Stimulated activated CD8-positive, alpha-beta memory T cell treated with anti-CD3 and anti-CD28 coated beads, Interleukin-4, amount 100 ng/mL, for 48 hours (primary cell): ENCODE measurements at regions not wholly inside any gene's neighbourhood (a gene's known extent, or its start where the extent isn't known, plus 50 kb on each side); places are given as distances from the start of the nearest gene placed in this dataset.
"Not testable (repeated sequence)": the region's sequence is repeated elsewhere in the genome, so short reads cannot be mapped to it uniquely, and the experiment has no call there.

Experiments
- DNase-seq: peaks from one replicate; pipeline ENCODE4 v3.0.0-alpha.2; 2020

DNA sequence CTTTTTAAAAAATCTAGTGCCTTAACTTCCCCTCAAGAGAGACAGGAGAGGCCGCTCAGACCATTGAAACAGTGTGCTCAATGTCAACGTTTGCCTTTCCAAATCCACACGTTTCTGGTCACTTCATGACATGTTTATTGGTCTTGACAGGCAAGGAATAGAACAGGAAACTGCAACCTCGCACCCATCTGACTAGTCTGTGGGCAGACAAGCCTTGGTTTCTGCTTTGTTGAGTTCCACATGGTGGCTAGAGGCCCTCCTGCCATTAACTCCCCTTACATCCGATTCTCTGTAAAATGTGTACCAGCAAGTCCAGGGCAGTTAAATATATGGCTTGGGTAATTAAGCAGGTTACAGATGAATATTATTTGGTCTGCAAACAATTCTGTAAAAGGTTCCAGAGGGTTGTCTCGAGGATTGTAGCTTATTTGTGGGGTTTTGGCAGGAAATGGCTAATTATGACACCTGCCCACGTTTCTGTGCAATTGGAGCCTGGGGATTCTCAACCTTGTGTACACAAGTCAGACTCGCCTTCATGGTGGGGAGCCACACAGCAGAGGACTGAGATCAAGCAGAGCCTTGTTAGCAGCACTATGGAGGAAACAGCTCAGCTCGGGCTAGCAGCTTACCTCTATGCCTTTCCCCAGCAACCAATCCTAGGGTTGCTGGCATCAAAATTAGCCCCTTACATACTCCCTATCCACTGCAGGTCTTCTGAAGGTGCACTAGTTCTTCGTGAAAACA is 317.5 kb upstream of the IGF1R start:
- no peak for DNase-seq

DNA sequence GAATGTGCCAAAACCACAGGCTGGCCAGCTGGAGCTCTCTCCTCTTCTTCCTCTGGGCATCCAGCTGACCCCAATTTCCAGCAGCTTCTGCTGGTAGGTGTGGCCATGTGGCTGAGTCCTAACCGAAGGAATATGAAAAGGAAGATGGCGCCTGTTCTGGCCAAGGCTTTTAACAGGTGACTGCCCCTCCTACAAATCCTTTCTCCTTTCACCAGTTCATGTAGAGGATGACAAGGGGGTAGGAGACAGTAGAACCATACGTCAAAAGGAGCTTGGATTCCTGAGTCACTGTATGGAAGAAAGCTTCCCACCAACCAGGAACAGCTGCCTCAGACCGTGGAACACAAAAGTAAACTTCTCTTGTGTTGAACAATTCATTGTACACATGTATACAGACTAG is 316.7 kb upstream of the IGF1R start:
- no peak for DNase-seq

DNA sequence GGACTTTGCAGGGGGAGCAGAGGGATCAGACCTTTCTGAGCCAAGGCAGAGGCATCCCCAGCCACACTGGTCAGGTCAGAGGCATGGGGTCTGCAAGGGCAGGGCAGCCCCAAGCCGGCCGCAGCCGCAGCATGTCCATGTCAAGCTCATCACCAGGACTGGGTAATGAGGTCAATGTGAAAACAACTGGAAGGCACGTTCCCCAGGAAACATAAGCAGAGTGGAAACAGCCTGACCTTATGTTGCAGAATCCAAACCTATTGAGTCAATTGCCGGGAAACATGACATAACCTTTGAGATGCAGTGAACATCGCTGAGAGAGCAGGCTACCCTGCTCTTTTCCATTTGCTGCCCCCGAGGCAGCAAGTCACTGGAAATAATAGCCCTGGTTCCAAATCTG is 315.1 kb upstream of the IGF1R start:
- no peak for DNase-seq

DNA sequence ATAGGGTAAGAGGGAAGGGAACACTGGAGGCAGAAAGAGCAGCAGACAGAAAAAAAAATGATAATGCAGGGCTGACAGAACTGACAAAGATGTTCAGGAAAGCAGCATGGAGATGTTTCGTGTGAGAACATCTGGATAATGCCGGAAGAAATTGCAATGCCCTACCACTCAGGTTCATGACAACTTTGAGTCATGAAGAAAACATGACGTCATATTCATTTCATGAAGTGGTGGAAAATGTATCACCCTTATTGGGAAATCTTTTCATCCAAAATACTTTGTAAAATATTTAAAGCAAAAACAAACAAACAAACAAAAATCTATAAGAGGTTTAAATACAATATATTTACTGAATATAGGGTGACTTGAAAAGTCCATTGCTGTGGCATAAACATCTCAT is 305.4 kb upstream of the IGF1R start:
- no peak for DNase-seq

DNA sequence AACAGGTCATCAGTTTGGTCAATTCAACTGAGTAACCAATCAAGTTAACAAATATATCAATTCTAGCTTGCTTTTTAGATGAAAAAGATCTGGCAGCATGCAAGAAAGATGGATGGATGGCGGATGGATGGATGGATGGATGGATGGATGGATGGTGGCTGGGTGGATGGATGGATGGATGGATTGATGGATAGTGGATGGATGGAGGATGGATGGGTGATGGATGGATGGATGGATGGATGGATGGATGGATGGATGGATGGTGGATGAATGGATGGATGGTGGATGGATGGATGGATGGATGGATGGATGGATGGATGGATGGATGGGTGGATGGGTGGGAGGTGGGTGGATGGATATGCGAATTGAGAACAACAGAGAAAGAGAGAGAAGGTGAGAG is 303.7 kb upstream of the IGF1R start:
- DNase-seq: no peak

DNA sequence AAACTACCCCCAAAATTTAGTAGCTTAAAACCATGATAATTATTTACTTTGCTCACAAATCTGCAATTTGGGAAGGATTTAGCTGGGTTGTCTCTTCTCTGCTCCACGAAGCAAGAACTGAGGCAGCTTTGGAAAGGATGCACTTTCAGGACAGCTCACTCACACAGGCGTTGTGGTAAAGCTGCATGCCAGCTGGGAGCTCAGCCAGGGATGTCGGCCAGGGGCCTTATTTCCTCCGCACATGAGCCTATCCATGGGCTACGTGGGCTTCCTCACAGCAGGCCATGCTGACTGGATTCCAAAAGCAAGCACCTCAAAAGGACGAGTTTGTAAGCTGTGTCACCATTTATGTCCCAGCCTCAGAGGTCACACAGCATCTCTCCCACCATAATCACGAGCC is 301.3 kb upstream of the IGF1R start:
- no peak for DNase-seq

DNA sequence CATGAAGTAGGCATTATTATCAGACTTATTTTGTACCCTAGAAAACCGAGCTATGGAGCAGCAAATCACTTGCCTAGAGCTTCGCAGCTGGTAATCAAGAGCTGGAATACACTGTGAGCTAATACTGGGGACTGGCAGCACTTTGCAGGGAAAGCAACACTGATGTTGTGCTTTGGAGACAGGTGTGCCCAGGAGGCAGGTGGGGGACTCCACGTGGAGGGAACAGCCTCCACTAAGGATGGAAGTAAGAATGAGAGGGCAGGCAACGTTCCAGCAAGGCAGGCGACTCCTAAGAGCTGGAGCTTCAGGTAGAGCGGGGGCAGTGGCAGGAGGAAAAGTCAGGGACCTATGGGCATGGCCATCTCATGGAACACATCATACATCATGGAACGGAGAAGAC is 300.5 kb upstream of the IGF1R start:
- DNase-seq: no peak

DNA sequence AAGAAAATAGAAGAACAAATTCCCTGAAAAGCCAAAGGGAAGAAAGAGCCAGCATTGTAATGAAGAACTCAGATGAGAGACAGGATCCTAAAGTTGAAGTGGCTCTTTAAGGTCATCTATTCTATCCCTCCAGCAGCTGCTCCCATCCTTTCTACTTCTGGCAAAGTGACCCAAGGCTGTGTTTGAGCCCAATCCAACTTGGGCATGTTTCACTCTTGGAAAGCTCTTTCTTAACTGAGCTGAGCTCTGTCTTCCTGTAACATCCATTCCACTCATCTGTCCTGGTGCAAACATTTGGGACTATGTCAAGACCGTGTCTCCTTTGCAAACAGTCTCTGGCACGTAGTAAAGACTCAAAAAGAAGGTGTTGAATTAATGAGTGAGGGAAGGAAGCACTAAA is 298.1 kb upstream of the IGF1R start:
- no peak for DNase-seq

DNA sequence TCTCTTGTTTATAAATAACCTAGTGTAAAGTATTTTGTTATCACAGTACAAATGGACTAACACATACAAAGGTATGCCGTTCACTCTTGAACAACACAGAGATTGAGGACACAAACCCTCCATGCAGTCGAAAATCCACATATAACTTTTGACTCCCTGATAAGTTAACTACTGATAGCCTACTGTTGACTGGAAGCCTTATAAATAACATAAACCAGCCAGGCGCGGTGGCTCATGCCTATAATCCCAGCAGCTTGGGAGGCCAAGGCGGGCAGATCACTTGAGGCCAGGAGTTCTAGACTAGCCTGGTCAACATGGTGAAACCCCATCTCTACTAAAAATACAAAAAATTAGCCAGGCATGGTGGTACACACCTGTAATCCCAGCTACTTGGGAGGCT is 290.1 kb upstream of the IGF1R start:
- not testable (repeated sequence) for DNase-seq

DNA sequence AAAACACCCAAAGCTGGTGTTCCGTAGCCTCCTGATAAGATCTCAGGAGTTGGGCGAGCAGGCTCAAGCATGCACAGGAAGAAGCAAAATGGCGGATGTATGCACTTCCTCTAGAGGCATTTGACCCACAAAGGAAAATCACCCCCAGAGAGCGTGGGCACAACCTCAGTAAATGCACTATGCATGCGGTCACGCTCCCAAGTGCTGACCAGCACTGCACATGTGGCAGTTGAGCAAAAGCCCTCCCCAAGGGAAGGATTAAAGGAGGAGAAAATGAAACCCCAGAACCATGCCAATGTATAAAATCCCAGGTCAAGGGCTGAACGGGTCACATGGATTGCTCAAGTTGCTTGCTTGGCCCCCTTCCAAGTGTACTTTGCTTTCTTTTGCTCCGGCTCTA is 289.4 kb upstream of the IGF1R start:
- no peak for DNase-seq

DNA sequence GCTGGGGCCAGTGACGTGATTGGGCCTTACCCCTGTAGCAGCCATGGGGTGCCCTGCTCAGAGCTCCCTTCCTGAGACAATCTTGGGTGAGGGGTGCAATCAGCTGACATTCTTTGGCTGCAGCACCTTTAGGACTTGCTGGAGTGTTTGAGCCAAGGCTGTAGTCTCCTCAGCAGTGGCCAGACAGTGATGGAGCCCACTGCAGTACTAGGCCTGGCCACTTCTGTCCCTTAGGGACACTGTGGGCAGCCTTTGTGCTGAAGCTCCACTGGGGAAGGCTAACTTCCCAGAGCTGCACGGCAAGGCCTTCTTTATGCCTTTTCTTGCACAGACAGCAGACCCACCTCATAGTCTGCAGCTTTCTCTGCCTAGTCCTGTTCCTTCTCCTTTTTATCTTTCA is 284.9 kb upstream of the IGF1R start:
- no peak for DNase-seq

DNA sequence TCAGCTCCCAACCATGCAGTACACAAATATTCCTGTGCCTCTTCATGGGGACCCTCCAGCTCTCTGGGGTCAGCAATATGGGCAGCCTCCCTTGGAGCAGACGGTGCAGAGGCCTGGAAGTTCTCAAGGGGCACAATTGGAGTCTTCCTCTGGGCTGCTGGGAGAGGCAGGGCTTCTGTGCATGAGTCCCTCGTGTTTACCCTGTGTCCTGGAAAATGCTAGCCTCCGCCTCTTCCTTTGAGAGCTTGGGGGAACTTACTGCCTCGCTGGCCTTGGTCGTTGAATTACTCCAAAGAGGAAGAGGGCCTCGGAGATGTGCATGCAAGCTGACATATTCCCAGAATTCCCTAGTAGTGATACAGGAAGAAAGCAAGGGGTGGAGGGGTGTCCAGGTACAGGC is 284.4 kb upstream of the IGF1R start:
- DNase-seq: no peak

DNA sequence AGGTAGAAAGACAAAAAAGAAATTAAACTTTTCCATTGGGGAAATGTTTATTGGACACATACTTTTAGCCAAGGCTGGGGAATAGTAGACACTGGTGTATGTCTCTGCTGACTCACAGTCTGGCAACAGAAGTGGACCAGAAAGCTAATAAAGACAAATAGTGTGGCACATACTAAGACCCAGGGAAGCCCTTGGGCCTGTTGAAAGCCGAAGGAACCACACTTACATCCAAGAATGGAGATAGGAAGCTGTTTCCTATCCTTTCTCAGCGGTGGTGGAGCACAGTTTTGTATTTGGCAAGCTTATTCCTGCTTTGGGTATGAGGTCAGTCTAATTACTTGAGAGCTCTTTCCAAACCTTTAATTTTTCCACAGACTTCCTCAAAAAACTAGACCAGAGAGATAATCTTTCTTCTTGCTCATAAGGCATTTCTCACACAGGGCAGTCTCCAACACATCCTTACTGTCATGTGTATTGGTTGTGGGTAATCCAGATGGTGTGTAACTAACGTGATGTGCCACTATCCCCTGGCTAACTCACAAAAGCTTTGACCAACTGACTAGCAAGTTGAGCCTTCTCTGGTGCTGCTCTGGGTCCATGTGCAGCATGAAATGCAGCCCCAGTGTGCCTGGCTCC is 279.1 kb upstream of the IGF1R start:
- no peak for DNase-seq

DNA sequence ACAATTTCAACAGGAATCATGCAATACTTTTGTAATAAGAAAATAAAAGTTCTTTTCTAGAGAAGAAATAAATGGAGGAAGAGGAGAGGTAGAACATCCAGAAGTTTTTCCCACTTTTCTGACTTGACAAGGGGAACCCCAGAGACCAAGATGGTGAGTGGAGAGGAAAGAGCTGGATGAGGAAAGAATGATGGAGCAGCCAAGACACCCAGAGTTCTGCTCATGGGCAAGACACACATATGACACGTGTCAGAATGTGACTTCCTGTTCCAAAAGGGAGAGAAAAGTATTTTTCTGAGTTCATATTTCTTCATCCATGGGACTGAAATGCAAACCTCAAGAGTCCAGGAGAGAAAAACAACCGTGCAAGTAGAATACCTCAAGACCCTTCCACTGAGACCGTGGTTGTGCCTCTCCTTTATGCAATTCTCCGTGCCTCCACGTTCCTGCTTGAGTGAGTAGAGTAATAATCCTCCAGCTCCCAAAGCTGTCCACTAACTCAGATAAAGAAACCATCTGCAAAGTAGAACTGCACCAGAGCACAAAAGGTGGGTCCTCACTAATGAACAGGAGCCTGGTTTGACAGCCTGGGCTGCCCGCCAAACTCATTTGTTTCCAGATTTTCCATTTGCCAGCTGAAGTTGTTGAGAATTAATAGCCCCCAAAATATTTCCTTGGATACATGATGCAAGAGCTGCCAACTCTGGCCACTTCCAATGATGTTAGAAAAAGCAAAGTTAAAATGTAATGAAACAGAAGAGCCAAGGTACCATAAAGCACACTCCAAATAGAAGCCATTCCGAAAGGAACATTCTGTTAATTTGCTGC is 272.6 kb upstream of the IGF1R start:
- DNase-seq: no peak

DNA sequence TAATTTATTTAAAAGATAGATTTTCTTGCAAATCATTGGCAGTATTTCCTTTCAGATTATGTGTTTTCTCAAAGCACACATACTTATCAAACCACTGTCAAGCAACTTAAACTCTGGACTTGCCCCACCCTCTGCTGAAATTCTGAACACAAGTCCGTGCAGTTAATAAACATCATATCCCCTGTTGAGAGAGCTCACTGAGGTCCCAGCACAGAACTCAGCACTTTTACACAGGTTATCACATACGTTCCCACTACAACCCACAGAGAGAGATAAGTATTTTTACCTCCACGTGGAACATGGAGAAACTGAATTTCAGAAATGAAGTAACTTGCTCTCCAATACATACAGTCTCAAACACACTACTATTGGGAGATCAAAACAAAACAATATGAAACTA is 267.6 kb upstream of the IGF1R start:
- DNase-seq: no peak

DNA sequence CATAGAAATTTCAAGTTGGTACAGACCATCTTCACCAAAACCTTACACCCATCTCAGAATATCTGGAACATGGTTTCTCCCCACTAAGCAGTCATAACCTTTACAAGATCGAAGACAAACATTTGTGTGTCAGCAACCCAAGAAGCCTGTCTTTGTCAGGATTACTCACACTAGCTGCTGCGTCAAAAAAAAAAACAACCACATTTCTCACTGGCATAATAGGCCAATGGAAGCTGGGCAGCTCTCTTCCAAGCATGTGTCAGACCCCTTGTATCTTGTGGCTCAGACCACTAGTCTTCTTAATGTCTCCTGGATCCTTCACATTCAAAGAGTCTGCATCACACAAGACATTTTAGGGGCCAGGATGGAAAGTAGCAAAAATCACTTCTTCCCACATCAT is 266.9 kb upstream of the IGF1R start:
- no peak for DNase-seq

DNA sequence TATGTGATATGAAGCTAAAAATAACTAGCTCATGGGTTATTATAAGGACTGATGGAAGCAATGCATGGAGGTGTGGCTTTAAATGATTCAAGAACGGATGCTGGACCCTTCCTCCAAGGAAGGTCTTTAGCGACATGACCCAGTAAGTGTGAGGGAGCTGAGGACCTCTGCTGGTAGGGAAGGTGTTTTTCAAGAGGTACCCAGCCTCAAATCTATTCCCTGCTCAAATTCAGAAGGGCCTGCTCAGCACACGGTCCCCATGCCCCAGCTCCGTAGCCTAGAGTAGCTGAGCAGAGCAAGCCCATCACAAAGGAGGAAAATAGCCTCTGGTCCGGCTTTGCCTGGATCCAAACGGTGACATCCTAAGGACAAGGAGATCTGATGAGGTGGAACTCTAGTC is 266.2 kb upstream of the IGF1R start:
- no peak for DNase-seq

DNA sequence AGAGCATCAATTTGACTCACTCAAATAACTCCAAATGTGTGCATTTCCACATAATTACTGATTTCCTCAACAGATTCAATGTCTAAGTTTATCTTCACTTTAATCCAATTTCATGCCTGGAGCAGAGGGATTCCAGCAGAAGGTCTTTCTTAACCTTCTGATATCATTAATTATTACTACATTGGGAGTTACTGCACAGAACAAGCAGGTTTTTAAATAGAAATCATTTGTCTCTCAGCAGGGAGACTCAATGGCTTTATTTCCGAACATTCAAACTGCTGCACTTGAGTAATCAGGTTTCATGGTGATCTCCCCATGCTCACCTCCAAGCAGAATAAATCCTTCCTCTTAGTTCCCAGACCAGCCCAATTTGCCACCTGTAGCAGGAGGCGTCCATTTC is 264.8 kb upstream of the IGF1R start:
- no peak for DNase-seq

DNA sequence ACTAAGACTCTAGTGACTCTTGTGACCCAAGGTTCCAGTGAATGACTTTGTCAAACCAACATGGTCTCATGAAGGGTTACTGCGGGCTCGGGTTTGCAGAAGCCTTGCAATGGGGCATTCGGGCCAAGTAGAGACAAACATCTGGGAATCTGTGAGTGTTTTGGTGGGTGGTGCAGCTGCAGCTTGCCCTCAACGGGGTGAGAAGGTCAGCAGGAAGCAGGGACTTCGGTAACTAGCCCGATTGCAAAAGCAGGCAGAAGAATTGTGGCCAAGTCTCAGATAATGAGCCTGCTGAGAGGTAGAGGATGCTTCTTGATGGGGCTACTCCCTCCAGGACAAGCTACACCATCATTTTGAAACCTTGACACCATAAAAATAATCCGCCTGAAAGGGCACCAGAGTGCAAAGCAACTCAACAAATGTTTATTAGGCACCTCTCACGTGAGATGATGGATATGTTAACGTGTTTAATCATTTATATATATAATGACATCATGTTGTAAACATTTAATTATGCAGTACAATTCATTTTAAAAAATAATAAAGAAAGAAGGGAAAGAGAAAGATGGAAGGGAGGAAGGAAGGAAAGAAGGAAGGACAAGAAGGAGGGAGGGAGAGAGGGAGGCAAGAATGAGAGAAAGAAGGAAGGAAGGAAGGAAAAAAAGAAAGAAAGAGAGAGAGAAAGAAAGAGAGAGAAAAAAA is 263.9 kb upstream of the IGF1R start:
- DNase-seq: no peak

DNA sequence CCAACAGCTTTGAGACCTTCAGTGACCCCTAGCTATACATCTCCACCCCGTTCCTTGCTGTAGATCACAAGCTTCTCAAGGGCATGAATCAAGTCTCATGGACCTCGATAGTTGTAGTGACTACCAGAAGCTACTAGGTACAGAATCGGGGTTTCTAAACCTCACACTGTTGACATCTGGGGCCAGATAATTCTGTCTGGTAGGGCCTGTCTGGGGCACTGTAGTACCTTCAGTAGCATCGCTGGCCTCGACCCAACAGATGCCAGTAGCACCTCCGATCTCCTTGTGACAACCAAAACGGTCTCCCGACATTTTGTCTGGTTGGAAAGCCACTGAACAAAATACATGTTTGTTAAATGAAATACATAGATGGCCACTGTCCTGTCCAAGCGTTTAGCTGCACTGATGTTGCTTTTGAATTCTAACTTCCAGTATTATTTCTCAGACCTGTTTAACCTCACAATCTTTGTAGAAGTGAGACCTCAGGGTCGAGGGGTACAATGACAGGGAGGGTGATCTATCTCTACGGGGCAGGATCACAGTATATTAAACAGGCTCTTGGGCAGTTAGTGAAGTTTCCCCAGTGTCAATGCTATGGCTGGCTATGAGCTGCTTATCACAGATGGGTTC is 262.5 kb upstream of the IGF1R start:
- DNase-seq: no peak

DNA sequence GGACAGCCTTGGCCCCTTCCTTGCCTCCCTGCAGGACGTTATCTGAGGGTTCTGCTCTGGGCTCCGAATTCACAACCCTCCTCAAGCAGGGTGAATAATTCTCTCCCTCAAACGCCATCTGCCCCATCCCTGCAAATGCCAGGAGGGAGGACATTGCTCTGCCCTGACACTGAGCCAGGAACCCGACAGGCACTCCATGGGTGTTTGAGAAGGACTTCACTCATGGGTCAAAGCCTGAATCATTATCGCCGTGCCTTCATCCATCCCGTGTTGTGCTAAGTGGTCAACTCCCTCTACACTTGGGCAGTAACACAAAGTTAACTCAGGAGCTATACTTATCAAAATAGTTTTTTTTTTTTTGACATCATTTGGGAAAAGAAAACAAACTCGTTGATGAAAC is 261.8 kb upstream of the IGF1R start:
- DNase-seq: no peak

DNA sequence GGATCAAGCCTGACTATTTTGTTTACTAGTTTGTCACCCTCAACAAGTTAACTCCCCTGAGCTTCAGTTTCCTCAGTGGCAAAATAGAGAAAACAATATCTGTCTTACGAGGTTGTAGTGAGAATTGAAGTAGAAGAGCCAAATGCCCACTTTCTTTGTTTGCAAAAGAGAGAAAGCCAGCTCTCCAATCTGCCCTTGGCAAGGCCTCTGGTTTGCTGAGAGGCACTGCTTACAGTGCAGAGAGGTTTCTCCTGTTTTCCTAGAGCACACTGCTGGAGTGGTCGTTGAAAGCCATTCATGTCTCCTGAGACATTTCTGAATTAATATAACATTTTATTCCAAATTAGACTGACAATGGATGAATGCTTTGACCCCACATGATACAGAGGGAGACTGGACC is 260.5 kb upstream of the IGF1R start:
- no peak for DNase-seq

DNA sequence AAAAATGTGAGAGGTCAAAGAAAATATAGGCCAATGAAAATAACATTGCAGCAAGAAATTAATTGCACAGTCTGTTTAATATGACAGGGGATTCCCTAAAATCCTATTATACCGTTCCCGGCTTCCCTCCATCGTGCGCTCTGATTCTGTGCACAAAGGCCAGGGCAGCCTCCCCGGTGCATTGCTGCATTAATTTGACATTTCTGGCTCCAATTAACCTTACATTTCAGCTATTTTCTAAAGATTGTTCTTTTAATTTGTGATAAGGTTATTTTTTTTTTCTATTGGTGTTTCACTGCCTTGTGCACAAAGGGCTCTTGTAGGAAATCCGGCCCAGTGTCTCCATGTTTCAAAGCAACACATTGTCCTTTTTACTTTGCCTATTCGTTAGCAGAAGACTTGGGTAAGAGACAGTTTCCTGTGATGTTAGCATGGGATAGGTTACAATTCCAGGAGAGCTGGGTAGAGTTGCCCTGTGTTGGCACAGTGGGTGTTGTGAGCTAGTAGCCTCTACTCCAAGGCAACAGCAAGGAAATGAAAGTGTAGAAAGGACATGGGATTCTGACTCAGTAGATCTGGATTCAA is 257.3 kb upstream of the IGF1R start:
- no peak for DNase-seq
